SK-N-SH treated with all-trans-retinoic acid at 6 μM for 48 hours (cell line): ENCODE measurements at regions not wholly inside any gene's neighbourhood (a gene's known extent, or its start where the extent isn't known, plus 50 kb on each side); places are given as distances from the start of the nearest gene placed in this dataset.

Source experiments
- ATAC-seq: fragments of 200-7000 bp; cut with Tn5 transposase; 3 replicates; pipeline ENCODE4 v1.9.1; 2020; ENCODE audit warnings: mild to moderate bottlenecking, moderate library complexity
- ARNTL ChIP-seq: fragments of 450-650 bp; formaldehyde crosslinking; IDR thresholded peaks from 2 replicates; pipeline ENCODE4 v1.5.0; 2020; ENCODE audit warnings: low read depth, mild to moderate bottlenecking, moderate library complexity, borderline replicate concordance
- BACH2 ChIP-seq: fragments of 250-450 bp; sonication (Bioruptor Pico); IDR thresholded peaks from 2 replicates; pipeline ENCODE4 v1.9.0; 2021; ENCODE audit warnings: mild to moderate bottlenecking, borderline replicate concordance
- CSDC2 ChIP-seq: fragments of 250-450 bp; sonication (Bioruptor Pico); IDR thresholded peaks from 2 replicates; pipeline ENCODE4 v1.5.0; 2020; ENCODE audit warnings: mild to moderate bottlenecking, moderate library complexity
- ESRRG ChIP-seq: fragments of 250-450 bp; sonication (Bioruptor Pico); IDR thresholded peaks from 2 replicates; pipeline ENCODE4 v1.6.1; 2021; ENCODE audit warnings: mild to moderate bottlenecking
- GLIS3 ChIP-seq: fragments of 250-450 bp; sonication (Bioruptor Pico); IDR thresholded peaks from 2 replicates; pipeline ENCODE4 v1.5.0; 2020; ENCODE audit warnings: mild to moderate bottlenecking, moderate library complexity
- ISL1 ChIP-seq: fragments of 250-450 bp; sonication (Bioruptor Pico); IDR thresholded peaks from 2 replicates; pipeline ENCODE4 v2.1.2; 2022; ENCODE audit warnings: mild to moderate bottlenecking, moderate library complexity
- OSR1 ChIP-seq: fragments of 250-450 bp; sonication (Bioruptor Pico); IDR thresholded peaks from 2 replicates; pipeline ENCODE4 v1.8.0; 2022; ENCODE audit warnings: moderate library complexity, mild to moderate bottlenecking, inconsistent platforms
- PPARA ChIP-seq: fragments of 250-450 bp; sonication (Bioruptor Pico); IDR thresholded peaks from 2 replicates; pipeline ENCODE4 v1.5.0; 2020; ENCODE audit warnings: mild to moderate bottlenecking, borderline replicate concordance
- RARB ChIP-seq: fragments of 250-450 bp; sonication (Bioruptor Pico); IDR thresholded peaks from 2 replicates; pipeline ENCODE4 v1.8.0; 2021; ENCODE audit warnings: mild to moderate bottlenecking, moderate library complexity
- SNAI2 ChIP-seq: fragments of 250-450 bp; sonication (Bioruptor Pico); IDR thresholded peaks from 2 replicates; pipeline ENCODE4 v1.5.0; 2020; ENCODE audit warnings: mild to moderate bottlenecking, moderate library complexity
- TCF4 ChIP-seq: fragments of 250-450 bp; sonication (Bioruptor Pico); IDR thresholded peaks from 2 replicates; pipeline ENCODE4 v1.8.0; 2021; ENCODE audit warnings: mild to moderate bottlenecking, moderate library complexity, borderline replicate concordance
- TOX ChIP-seq: fragments of 250-450 bp; sonication (Bioruptor Pico); IDR thresholded peaks from 2 replicates; pipeline ENCODE4 v1.8.0; 2021; ENCODE audit warnings: mild to moderate bottlenecking, moderate library complexity, borderline replicate concordance
- ZC3H10 ChIP-seq: fragments of 250-450 bp; sonication (Bioruptor Pico); IDR thresholded peaks from 2 replicates; pipeline ENCODE4 v1.5.1; 2021; ENCODE audit warnings: mild to moderate bottlenecking, moderate library complexity
- ZFP30 ChIP-seq: fragments of 450-650 bp; formaldehyde crosslinking; IDR thresholded peaks from 2 replicates; pipeline ENCODE4 v1.5.0; 2022; ENCODE audit warnings: mild to moderate bottlenecking, moderate library complexity
- ZNF565 ChIP-seq: fragments of 450-650 bp; formaldehyde crosslinking; conservative IDR thresholded peaks from 2 replicates; pipeline ENCODE4 v1.5.0; 2020; ENCODE audit warnings: low read depth, mild to moderate bottlenecking, moderate library complexity
- ZNF70 ChIP-seq: fragments of 450-650 bp; formaldehyde crosslinking; IDR thresholded peaks from 2 replicates; pipeline ENCODE4 v1.5.0; 2020; ENCODE audit warnings: mild to moderate bottlenecking, moderate library complexity
- ZNF8 ChIP-seq: fragments of 450-650 bp; formaldehyde crosslinking; IDR thresholded peaks from 2 replicates; pipeline ENCODE4 v1.5.0; 2020; ENCODE audit warnings: mild to moderate bottlenecking, moderate library complexity
- TF ChIP-seq, protein P1 (sequence below): fragments of 250-450 bp; sonication (Bioruptor Pico); IDR thresholded peaks from 2 replicates; pipeline ENCODE4 v1.5.0; 2020; ENCODE audit warnings: mild to moderate bottlenecking, moderate library complexity
- TF ChIP-seq, protein P2 (sequence below): fragments of 250-450 bp; sonication (Bioruptor Pico); IDR thresholded peaks from 2 replicates; pipeline ENCODE4 v1.5.1; 2021; ENCODE audit warnings: mild to moderate bottlenecking, moderate library complexity
- TF ChIP-seq, protein P3 (sequence below): fragments of 250-450 bp; sonication (Bioruptor Pico); IDR thresholded peaks from 2 replicates; pipeline ENCODE4 v1.8.0; 2020; ENCODE audit warnings: mild to moderate bottlenecking, moderate library complexity, borderline replicate concordance

DNA sequence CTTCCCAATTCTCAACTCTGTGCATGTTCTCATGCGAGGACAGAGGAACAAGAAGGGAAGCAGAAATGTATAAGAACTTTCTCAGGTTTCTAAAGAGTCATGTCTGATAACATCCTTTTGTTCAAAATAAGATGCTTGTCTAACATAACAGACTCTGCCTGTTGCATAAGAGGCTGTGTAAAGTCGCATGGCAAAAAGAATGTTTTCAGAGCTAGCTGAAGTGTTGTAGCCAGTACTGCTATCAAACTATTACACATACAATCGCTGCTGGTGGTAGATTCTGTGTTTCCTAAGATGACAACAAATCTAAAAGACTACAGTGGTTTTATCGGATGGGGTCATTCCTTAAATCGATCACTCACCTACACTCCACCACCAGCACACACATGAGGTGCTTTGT lies 487.5 kb downstream of the IRS1 start (continued):
- TF ChIP-seq, protein P1, sequence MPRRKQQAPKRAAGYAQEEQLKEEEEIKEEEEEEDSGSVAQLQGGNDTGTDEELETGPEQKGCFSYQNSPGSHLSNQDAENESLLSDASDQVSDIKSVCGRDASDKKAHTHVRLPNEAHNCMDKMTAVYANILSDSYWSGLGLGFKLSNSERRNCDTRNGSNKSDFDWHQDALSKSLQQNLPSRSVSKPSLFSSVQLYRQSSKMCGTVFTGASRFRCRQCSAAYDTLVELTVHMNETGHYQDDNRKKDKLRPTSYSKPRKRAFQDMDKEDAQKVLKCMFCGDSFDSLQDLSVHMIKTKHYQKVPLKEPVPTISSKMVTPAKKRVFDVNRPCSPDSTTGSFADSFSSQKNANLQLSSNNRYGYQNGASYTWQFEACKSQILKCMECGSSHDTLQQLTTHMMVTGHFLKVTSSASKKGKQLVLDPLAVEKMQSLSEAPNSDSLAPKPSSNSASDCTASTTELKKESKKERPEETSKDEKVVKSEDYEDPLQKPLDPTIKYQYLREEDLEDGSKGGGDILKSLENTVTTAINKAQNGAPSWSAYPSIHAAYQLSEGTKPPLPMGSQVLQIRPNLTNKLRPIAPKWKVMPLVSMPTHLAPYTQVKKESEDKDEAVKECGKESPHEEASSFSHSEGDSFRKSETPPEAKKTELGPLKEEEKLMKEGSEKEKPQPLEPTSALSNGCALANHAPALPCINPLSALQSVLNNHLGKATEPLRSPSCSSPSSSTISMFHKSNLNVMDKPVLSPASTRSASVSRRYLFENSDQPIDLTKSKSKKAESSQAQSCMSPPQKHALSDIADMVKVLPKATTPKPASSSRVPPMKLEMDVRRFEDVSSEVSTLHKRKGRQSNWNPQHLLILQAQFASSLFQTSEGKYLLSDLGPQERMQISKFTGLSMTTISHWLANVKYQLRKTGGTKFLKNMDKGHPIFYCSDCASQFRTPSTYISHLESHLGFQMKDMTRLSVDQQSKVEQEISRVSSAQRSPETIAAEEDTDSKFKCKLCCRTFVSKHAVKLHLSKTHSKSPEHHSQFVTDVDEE, result no peak
- TF ChIP-seq TCF4, result no peak
- TF ChIP-seq ISL1 (CRISPR knock-in tag), result no peak
- TF ChIP-seq ZC3H10 (CRISPR knock-in tag), result no peak
- TF ChIP-seq OSR1 (CRISPR knock-in tag), result no peak
- TF ChIP-seq ZNF70 (CRISPR knock-in tag), result no peak
- TF ChIP-seq PPARA (CRISPR knock-in tag), result no peak
- no peak for TF ChIP-seq TOX (CRISPR knock-in tag)
- TF ChIP-seq, protein P2, sequence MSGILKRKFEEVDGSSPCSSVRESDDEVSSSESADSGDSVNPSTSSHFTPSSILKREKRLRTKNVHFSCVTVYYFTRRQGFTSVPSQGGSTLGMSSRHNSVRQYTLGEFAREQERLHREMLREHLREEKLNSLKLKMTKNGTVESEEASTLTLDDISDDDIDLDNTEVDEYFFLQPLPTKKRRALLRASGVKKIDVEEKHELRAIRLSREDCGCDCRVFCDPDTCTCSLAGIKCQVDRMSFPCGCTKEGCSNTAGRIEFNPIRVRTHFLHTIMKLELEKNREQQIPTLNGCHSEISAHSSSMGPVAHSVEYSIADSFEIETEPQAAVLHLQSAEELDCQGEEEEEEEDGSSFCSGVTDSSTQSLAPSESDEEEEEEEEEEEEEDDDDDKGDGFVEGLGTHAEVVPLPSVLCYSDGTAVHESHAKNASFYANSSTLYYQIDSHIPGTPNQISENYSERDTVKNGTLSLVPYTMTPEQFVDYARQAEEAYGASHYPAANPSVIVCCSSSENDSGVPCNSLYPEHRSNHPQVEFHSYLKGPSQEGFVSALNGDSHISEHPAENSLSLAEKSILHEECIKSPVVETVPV (CRISPR knock-in tag), result no peak
- TF ChIP-seq BACH2 (CRISPR knock-in tag), result no peak

DNA sequence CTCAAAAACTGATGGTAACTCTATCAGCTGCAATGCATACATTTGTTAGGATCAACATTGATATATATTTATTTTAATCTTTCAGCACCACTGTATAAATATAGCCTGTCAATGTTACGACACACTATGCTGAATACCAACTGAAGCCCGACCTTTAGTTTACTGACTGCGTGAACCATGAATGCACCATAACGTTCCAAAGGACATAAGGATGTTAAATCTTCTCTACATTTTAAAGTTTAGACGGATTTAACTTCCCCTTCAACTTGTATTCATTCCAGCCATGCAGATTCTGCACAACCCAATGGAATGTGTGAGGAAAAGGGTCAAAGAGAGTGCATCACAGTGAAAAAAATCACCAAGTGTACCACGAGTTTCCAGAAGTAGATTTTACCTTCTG lies 489.5 kb downstream of the IRS1 start:
- ATAC-seq, result no peak
- TF ChIP-seq RARB (CRISPR knock-in tag), result no peak
- TF ChIP-seq, protein P2 (CRISPR knock-in tag), result no peak

DNA sequence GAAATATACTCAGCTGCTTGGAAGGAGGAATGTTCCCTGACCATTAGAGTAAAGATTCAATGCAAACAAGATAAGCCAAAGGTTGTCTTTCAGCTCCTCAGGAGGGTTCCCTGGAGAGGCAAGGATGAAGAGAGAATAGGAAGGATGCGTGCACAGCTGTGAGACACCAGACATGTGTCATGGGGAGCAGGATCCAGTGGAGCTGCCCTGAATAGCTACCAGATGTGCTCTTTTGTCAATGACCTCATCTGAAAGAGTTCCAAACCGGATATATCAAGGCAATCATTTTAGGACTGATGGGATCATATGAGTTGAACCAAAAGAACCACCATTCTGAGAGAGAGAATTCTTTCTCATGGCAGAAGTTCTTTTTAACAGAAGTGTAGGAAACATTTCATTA lies 490.6 kb downstream of the IRS1 start:
- TF ChIP-seq ARNTL (CRISPR knock-in tag) (no peak), ZFP30 (no peak), RARB (CRISPR knock-in tag) (no peak), ZNF70 (CRISPR knock-in tag) (no peak), OSR1 (CRISPR knock-in tag) (no peak), BACH2 (CRISPR knock-in tag) (no peak), ZNF565 (CRISPR knock-in tag) (no peak), SNAI2 (CRISPR knock-in tag) (no peak), GLIS3 (CRISPR knock-in tag) (no peak), CSDC2 (CRISPR knock-in tag) (no peak), TCF4 (no peak), TOX (CRISPR knock-in tag) (no peak), ZNF8 (CRISPR knock-in tag) (no peak), ESRRG (CRISPR knock-in tag) (no peak)
- TF ChIP-seq, protein P3, sequence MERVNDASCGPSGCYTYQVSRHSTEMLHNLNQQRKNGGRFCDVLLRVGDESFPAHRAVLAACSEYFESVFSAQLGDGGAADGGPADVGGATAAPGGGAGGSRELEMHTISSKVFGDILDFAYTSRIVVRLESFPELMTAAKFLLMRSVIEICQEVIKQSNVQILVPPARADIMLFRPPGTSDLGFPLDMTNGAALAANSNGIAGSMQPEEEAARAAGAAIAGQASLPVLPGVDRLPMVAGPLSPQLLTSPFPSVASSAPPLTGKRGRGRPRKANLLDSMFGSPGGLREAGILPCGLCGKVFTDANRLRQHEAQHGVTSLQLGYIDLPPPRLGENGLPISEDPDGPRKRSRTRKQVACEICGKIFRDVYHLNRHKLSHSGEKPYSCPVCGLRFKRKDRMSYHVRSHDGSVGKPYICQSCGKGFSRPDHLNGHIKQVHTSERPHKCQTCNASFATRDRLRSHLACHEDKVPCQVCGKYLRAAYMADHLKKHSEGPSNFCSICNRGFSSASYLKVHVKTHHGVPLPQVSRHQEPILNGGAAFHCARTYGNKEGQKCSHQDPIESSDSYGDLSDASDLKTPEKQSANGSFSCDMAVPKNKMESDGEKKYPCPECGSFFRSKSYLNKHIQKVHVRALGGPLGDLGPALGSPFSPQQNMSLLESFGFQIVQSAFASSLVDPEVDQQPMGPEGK (CRISPR knock-in tag), result no peak
- TF ChIP-seq, protein P1, result no peak
- ATAC-seq, result no peak
